ENCODE measurements at regions not wholly inside any gene's neighbourhood (a gene's known extent, or its start where the extent isn't known, plus 50 kb on each side); places are given as distances from the start of the nearest gene placed in this dataset.

DNA sequence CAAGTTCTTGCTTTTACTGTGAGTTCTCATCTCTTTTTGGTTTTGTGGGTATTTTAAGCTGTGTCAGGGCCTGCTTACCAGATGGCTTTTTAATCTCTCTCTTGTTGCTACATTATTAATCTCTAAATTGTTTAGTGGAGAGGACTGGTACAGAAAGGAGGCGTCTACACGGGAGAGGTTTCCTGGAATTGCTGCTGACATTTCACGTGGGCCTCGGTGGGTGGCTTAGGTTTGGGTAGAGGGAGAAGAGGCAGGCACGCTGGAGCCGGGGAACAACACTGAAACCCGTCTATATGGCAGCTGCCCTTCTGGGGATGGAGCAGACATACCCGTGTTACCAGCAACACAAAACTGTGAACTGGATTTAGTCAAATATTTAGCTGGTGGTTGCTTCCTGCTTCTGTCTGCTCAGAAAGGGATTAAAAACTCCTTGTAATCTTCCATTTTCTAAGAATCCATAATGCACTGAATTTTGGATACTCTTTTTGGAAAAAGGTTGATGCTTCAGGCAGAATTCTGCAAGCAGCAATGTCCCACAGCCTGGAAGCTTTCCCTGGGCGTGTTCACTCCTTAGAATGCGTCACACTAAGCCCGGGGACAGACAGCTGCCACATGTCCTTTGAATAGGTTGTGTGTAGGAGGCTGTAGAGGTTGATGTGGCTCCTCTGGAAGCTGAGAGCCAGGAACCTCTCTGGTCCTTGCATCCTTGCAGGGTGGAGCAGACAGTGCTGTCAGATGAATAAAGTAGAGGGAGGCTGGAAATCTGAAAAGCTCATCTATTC is 199.8 kb upstream of the GATB start:
- TF ChIP-seq CTCF (IDR thresholded peaks at IDR 0.05) (no peak), ZFX (IDR thresholded peaks at IDR 0.05; ENCODE audit: borderline replicate concordance) (no peak)
- H3K27ac ChIP-seq = no peak overlapping the region

DNA sequence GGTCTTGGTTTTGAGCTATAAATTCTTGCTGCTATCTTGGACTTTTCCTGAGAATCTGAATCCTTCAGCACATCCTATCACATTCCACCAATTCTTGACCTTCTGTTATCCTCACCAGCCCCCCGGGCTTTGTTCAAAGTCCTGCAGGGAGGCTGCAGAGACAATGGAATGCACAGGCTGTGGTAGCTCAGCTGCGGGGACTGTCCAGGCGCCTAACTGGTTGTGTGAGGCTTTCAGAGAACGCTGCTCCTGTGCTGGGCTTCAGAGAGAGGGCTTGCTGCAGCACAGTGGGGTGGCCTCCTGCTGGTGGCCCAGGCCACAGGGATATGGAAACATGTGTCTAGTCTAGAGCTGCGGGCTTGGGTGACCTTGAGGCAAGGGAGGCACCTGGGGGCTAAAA is 196.3 kb upstream of the GATB start:
- no peak for TF ChIP-seq ZFX (IDR thresholded peaks at IDR 0.05; ENCODE audit: borderline replicate concordance)
- no peak for TF ChIP-seq CTCF (IDR thresholded peaks at IDR 0.05)
- no peak overlapping the region for H3K27ac ChIP-seq

- TF ChIP-seq ZFX (IDR thresholded peaks at IDR 0.05; ENCODE audit: borderline replicate concordance) = no peak
- no peak for TF ChIP-seq CTCF (IDR thresholded peaks at IDR 0.05)
- no peak overlapping the region for H3K27ac ChIP-seq
These were observed 195.0 kb upstream of the GATB start for GRCh38 chr4:151955721-151956380.

GRCh38 chr4:151953795-151954372 is 193.1 kb upstream of the GATB start:
- no peak overlapping the region for H3K27ac ChIP-seq
- TF ChIP-seq ZFX (IDR thresholded peaks at IDR 0.05; ENCODE audit: borderline replicate concordance) (no peak), CTCF (IDR thresholded peaks at IDR 0.05) (no peak)

- TF ChIP-seq ZFX (IDR thresholded peaks at IDR 0.05; ENCODE audit: borderline replicate concordance) (no peak), CTCF (IDR thresholded peaks at IDR 0.05) (no peak)
These were observed 192.5 kb upstream of the GATB start for GRCh38 chr4:151953312-151953711.

DNA sequence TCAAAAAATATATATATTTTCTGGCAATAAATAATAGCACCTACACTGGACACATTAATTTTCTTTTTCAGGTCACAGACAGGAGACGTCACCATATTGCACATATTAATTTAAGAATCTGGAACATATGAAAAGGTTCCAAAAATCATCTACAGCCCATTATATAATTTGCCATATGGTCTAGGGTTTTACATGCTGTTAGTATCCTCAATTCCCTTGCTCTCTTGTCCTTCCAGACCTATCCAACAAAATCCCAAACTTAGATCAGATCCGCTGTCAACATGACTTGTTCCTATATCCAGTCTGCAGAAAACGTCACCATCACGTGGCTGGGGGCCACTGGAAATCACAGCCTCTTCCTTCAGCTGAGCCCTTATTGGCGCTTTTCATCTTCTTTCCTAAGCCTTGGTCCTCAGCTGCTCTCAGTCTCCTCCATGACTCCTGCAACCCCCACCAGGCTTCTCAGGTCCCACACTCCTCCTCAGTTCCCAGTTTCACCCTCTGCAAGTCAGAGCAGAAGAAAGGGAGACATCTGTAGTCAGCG is 192.0 kb upstream of the GATB start:
- TF ChIP-seq CTCF (IDR thresholded peaks at IDR 0.05) = no peak
- TF ChIP-seq ZFX (IDR thresholded peaks at IDR 0.05; ENCODE audit: borderline replicate concordance) = no peak

More at GRCh38 chr4:151953312-151953711, 192.5 kb upstream of the GATB start:
- no peak overlapping the region for H3K27ac ChIP-seq

More for the DNA sequence above, 192.0 kb upstream of the GATB start:
- no peak overlapping the region for H3K27ac ChIP-seq

All from 22Rv1 (cell line).